ENCODE measurements at regions not wholly inside any gene's neighbourhood (a gene's known extent, or its start where the extent isn't known, plus 50 kb on each side); places are given as distances from the start of the nearest gene placed in this dataset.

DNA sequence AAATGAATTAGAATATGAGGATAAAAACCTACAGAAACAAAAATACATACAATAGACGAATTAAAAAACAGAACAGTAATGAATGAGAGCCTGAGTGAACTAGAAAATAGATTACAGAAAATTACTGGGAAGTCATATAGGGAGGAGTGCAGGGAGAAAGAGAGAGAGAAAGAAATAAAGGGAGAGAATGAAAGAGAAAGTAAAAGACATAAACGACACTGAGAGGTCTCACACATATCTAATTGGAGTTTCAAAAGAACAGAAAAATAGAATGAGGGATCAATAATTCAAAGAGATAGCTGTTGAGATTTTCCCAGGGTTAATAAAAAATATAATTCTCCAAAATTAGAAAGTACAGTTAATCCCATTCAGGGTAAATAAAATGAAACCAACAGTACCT is 156.4 kb upstream of the FTMT start:
- Histone ChIP-seq H3K4me2 (ENCODE audit: low read depth, low read length, poor library complexity, severe bottlenecking) (no peak overlapping the region), H3K27ac (ENCODE audit: low read depth, low read length) (no peak overlapping the region), H3K9ac (ENCODE audit: low read length) (no peak overlapping the region), H3K9me3 (ENCODE audit: insufficient read depth, low read length) (no peaks in the 10 kb centered on the region), H3F3A (ENCODE audit: insufficient read depth) (no peaks in the 10 kb centered on the region), H3K79me2 (ENCODE audit: insufficient read depth, low read length) (no peaks in the 10 kb centered on the region), H2AFZ (ENCODE audit: low read depth, low read length, severe bottlenecking) (no peak overlapping the region), H3K27me3 (ENCODE audit: low read length) (no peaks in the 10 kb centered on the region), H3K36me3 (ENCODE audit: low read length) (no peaks in the 10 kb centered on the region), H3K4me3 (ENCODE audit: insufficient read depth, low read length, poor library complexity, severe bottlenecking) (no peak overlapping the region), H4K20me1 (ENCODE audit: low read depth, low read length) (no peaks in the 10 kb centered on the region), H3K9me2 (replicated peaks; ENCODE audit: insufficient read depth, low read length) (no peaks in the 10 kb centered on the region)
- TF ChIP-seq EZH2phosphoT487 (conservative IDR thresholded peaks at IDR 0.05; ENCODE audit: low read length) (no peak), CTCF (IDR thresholded peaks at IDR 0.05; ENCODE audit: insufficient read depth, low read length, poor library complexity, severe bottlenecking) (no peak)

GRCh38 chr5:121698690-121699089 is 153.0 kb upstream of the FTMT start:
- H3K27ac ChIP-seq (ENCODE audit: low read depth, low read length): no peak overlapping the region
- no peaks in the 10 kb centered on the region for H3K9me2 ChIP-seq (replicated peaks; ENCODE audit: insufficient read depth, low read length)
- no peaks in the 10 kb centered on the region for H3K79me2 ChIP-seq (ENCODE audit: insufficient read depth, low read length)
- H3F3A ChIP-seq (ENCODE audit: insufficient read depth): no peaks in the 10 kb centered on the region
- no peak overlapping the region for H3K4me2 ChIP-seq (ENCODE audit: low read depth, low read length, poor library complexity, severe bottlenecking)
- H3K27me3 ChIP-seq (ENCODE audit: low read length): no peaks in the 10 kb centered on the region
- no peaks in the 10 kb centered on the region for H4K20me1 ChIP-seq (ENCODE audit: low read depth, low read length)
- TF ChIP-seq CTCF (IDR thresholded peaks at IDR 0.05; ENCODE audit: insufficient read depth, low read length, poor library complexity, severe bottlenecking) (no peak), EZH2phosphoT487 (conservative IDR thresholded peaks at IDR 0.05; ENCODE audit: low read length) (no peak)
- H2AFZ ChIP-seq (ENCODE audit: low read depth, low read length, severe bottlenecking): no peak overlapping the region
- H3K36me3 ChIP-seq (ENCODE audit: low read length): no peaks in the 10 kb centered on the region
- no peak overlapping the region for H3K9ac ChIP-seq (ENCODE audit: low read length)
- H3K9me3 ChIP-seq (ENCODE audit: insufficient read depth, low read length): no peaks in the 10 kb centered on the region
- no peak overlapping the region for H3K4me3 ChIP-seq (ENCODE audit: insufficient read depth, low read length, poor library complexity, severe bottlenecking)

- Histone ChIP-seq H3K79me2 (ENCODE audit: insufficient read depth, low read length) (no peaks in the 10 kb centered on the region), H3K27me3 (ENCODE audit: low read length) (no peaks in the 10 kb centered on the region), H3K9me3 (ENCODE audit: insufficient read depth, low read length) (no peaks in the 10 kb centered on the region), H3K36me3 (ENCODE audit: low read length) (no peaks in the 10 kb centered on the region), H3F3A (ENCODE audit: insufficient read depth) (no peaks in the 10 kb centered on the region), H3K4me3 (ENCODE audit: insufficient read depth, low read length, poor library complexity, severe bottlenecking) (no peak overlapping the region), H2AFZ (ENCODE audit: low read depth, low read length, severe bottlenecking) (no peak overlapping the region), H3K9ac (ENCODE audit: low read length) (no peak overlapping the region), H3K4me2 (ENCODE audit: low read depth, low read length, poor library complexity, severe bottlenecking) (no peak overlapping the region), H4K20me1 (ENCODE audit: low read depth, low read length) (no peaks in the 10 kb centered on the region), H3K9me2 (replicated peaks; ENCODE audit: insufficient read depth, low read length) (no peaks in the 10 kb centered on the region), H3K27ac (ENCODE audit: low read depth, low read length) (no peak overlapping the region)
- no peak for TF ChIP-seq CTCF (IDR thresholded peaks at IDR 0.05; ENCODE audit: insufficient read depth, low read length, poor library complexity, severe bottlenecking)
- TF ChIP-seq EZH2phosphoT487 (conservative IDR thresholded peaks at IDR 0.05; ENCODE audit: low read length): no peak
These were observed 150.0 kb upstream of the FTMT start for GRCh38 chr5:121701731-121702130.

DNA sequence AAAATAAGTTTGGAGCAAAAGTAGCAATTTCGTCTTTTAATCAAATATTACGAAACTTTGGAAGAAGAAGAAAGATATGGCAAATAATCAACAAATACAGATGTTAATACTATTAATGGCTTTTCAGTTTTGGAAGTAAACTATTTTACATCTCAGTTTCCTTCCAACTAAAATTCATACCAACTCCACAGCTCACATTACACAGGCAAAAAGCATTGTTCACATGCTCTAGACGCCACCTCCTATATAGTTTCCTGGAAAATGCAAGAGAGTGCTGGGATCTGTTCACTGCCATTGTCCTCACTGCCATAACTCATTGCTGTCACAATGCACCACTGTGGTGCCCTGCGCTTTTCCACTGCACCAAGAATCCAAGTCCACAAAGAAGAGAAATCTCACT is 149.0 kb upstream of the FTMT start:
- H4K20me1 ChIP-seq (ENCODE audit: low read depth, low read length): no peaks in the 10 kb centered on the region
- H3K9me2 ChIP-seq (replicated peaks; ENCODE audit: insufficient read depth, low read length): no peaks in the 10 kb centered on the region
- no peaks in the 10 kb centered on the region for H3F3A ChIP-seq (ENCODE audit: insufficient read depth)
- no peak for TF ChIP-seq CTCF (IDR thresholded peaks at IDR 0.05; ENCODE audit: insufficient read depth, low read length, poor library complexity, severe bottlenecking)
- no peak overlapping the region for H3K4me2 ChIP-seq (ENCODE audit: low read depth, low read length, poor library complexity, severe bottlenecking)
- no peaks in the 10 kb centered on the region for H3K79me2 ChIP-seq (ENCODE audit: insufficient read depth, low read length)
- no peaks in the 10 kb centered on the region for H3K9me3 ChIP-seq (ENCODE audit: insufficient read depth, low read length)
- no peaks in the 10 kb centered on the region for H3K27me3 ChIP-seq (ENCODE audit: low read length)
- no peak overlapping the region for H3K9ac ChIP-seq (ENCODE audit: low read length)
- no peak overlapping the region for H3K27ac ChIP-seq (ENCODE audit: low read depth, low read length)
- no peak overlapping the region for H3K4me3 ChIP-seq (ENCODE audit: insufficient read depth, low read length, poor library complexity, severe bottlenecking)
- H3K36me3 ChIP-seq (ENCODE audit: low read length): no peaks in the 10 kb centered on the region
- no peak overlapping the region for H2AFZ ChIP-seq (ENCODE audit: low read depth, low read length, severe bottlenecking)

All from SU-DHL-6 (cell line).